HG03108 (cell line): ENCODE measurements at regions not wholly inside any gene's neighbourhood (a gene's known extent, or its start where the extent isn't known, plus 50 kb on each side); places are given as distances from the start of the nearest gene placed in this dataset.

ENCODE experiments used
- ATAC-seq: cut with Tn5 transposase; IDR thresholded peaks from one replicate; pipeline ENCODE4 v1.9.1; 2021; ENCODE audit warnings: moderate library complexity; ENCODE audit not compliant: unreplicated experiment

GRCh38 chr10:29141761-29142160, 147.1 kb upstream of the LYZL1 start:
- ATAC-seq: no peak

- ATAC-seq: no peak
Measured at GRCh38 chr10:29142516-29143314, 146.2 kb upstream of the LYZL1 start.

- no peak for ATAC-seq
Measured at GRCh38 chr10:29144126-29144525, 144.7 kb upstream of the LYZL1 start.

- no peak for ATAC-seq
Measured at GRCh38 chr10:29146311-29147100, 142.4 kb upstream of the LYZL1 start.

GRCh38 chr10:29150010-29150409, 138.9 kb upstream of the LYZL1 start:
- no peak for ATAC-seq

- ATAC-seq: no peak
Measured at GRCh38 chr10:29151005-29151404, 137.9 kb upstream of the LYZL1 start.

- no peak for ATAC-seq
Measured at GRCh38 chr10:29157321-29157720, 131.5 kb upstream of the LYZL1 start.

GRCh38 chr10:29158066-29158465, 130.8 kb upstream of the LYZL1 start:
- no peak for ATAC-seq

- ATAC-seq: no peak
Measured at GRCh38 chr10:29160150-29160617, 128.7 kb upstream of the LYZL1 start.

GRCh38 chr10:29163746-29164145, 125.1 kb upstream of the LYZL1 start:
- no peak for ATAC-seq

- no peak for ATAC-seq
Measured at GRCh38 chr10:29166713-29167112, 122.2 kb upstream of the LYZL1 start.

GRCh38 chr10:29169021-29169420, 119.8 kb upstream of the LYZL1 start:
- ATAC-seq: no peak

- ATAC-seq: no peak
Measured at GRCh38 chr10:29171717-29172116, 117.2 kb upstream of the LYZL1 start.

- no peak for ATAC-seq
Measured at GRCh38 chr10:29174389-29174788, 114.5 kb upstream of the LYZL1 start.

- ATAC-seq: no peak
Measured at GRCh38 chr10:29176845-29177832, 111.7 kb upstream of the LYZL1 start.

GRCh38 chr10:29181936-29182335, 106.9 kb upstream of the LYZL1 start:
- no peak for ATAC-seq

- no peak for ATAC-seq
Measured at GRCh38 chr10:29183301-29183945, 105.4 kb upstream of the LYZL1 start.

GRCh38 chr10:29184205-29185000, 104.5 kb upstream of the LYZL1 start:
- ATAC-seq: no peak

GRCh38 chr10:29185050-29185449, 103.8 kb upstream of the LYZL1 start:
- no peak for ATAC-seq

- no peak for ATAC-seq
Measured at GRCh38 chr10:29186221-29186620, 102.6 kb upstream of the LYZL1 start.
